H9 (cell line): ENCODE measurements at regions not wholly inside any gene's neighbourhood (a gene's known extent, or its start where the extent isn't known, plus 50 kb on each side); places are given as distances from the start of the nearest gene placed in this dataset.
A peak's percentile ranks its signal among the peaks of the same experiment; 100 is the strongest.

Experiments used
- DNase-seq: peaks from one replicate; pipeline ENCODE4 v3.0.0-alpha.2; 2017
- H2AFZ ChIP-seq: one replicate; pipeline ENCODE4 v1.6.1; 2013; ENCODE audit warnings: mild to moderate bottlenecking, low read length, control low read depth, moderate library complexity
- H2AK5ac ChIP-seq: 2 replicates; pipeline ENCODE4 v1.6.1; 2013; ENCODE audit warnings: low read length, control low read depth, mixed read lengths; ENCODE audit not compliant: insufficient read length
- H2BK120ac ChIP-seq: one replicate; pipeline ENCODE4 v1.6.1; 2013; ENCODE audit warnings: low read depth, mild to moderate bottlenecking, low read length, control low read depth, inconsistent platforms; ENCODE audit not compliant: poor library complexity, severe bottlenecking
- H2BK12ac ChIP-seq: 2 replicates; pipeline ENCODE4 v1.6.1; 2013; ENCODE audit warnings: low read length, control low read depth, mixed read lengths, low read depth; ENCODE audit not compliant: insufficient read length
- H2BK15ac ChIP-seq: 2 replicates; pipeline ENCODE4 v1.6.1; 2013; ENCODE audit warnings: low read depth, low read length, control low read depth
- H2BK20ac ChIP-seq: one replicate; pipeline ENCODE4 v1.6.1; 2013; ENCODE audit warnings: low read depth, mild to moderate bottlenecking, low read length, control low read depth, inconsistent platforms; ENCODE audit not compliant: poor library complexity, severe bottlenecking
- H2BK5ac ChIP-seq: 2 replicates; pipeline ENCODE4 v1.6.1; 2013; ENCODE audit warnings: low read length, control low read depth, mixed read lengths; ENCODE audit not compliant: insufficient read length
- H3K14ac ChIP-seq: 2 replicates; pipeline ENCODE4 v1.6.1; 2013; ENCODE audit warnings: low read length, control low read depth; ENCODE audit not compliant: insufficient read depth
- H3K18ac ChIP-seq: 2 replicates; pipeline ENCODE4 v1.6.1; 2013; ENCODE audit warnings: low read depth, mild to moderate bottlenecking, mixed read lengths, low read length, control low read depth; ENCODE audit not compliant: insufficient read length
- H3K23ac ChIP-seq: 2 replicates; pipeline ENCODE4 v1.6.1; 2013; ENCODE audit warnings: low read length, control low read depth, mixed read lengths, low read depth; ENCODE audit not compliant: insufficient read length
- H3K23me2 ChIP-seq: 2 replicates; pipeline ENCODE4 v1.6.1; 2013; ENCODE audit warnings: low read depth, mild to moderate bottlenecking, mixed read lengths, low read length, control low read depth; ENCODE audit not compliant: insufficient read length, poor library complexity, severe bottlenecking
- H3K27ac ChIP-seq: 2 replicates; pipeline ENCODE4 v1.5.1; 2013; ENCODE audit warnings: low read length, control low read depth, mixed read lengths, low read depth; ENCODE audit not compliant: insufficient read length
- H3K27me3 ChIP-seq: 2 replicates; pipeline ENCODE4 v1.6.1; 2013; ENCODE audit warnings: low read length, control low read depth, inconsistent platforms; ENCODE audit not compliant: insufficient read depth
- H3K4ac ChIP-seq: 2 replicates; pipeline ENCODE4 v1.6.1; 2013; ENCODE audit warnings: low read depth, mild to moderate bottlenecking, control low read depth, inconsistent platforms, low read length, moderate library complexity
- H3K4me1 ChIP-seq: 2 replicates; pipeline ENCODE4 v1.6.1; 2013; ENCODE audit warnings: low read length, control low read depth, inconsistent platforms; ENCODE audit not compliant: insufficient read depth
- H3K4me2 ChIP-seq: 2 replicates; pipeline ENCODE4 v1.6.1; 2013; ENCODE audit warnings: low read length, control low read depth, mixed read lengths; ENCODE audit not compliant: insufficient read length, insufficient read depth
- H3K56ac ChIP-seq: 2 replicates; pipeline ENCODE4 v1.6.1; 2013; ENCODE audit warnings: low read depth, mild to moderate bottlenecking, mixed read lengths, low read length, control low read depth; ENCODE audit not compliant: insufficient read length
- H3K79me1 ChIP-seq: 2 replicates; pipeline ENCODE4 v1.6.1; 2013; ENCODE audit warnings: low read depth, mild to moderate bottlenecking, moderate library complexity, low read length, control low read depth, inconsistent platforms; ENCODE audit not compliant: insufficient read depth, poor library complexity, severe bottlenecking
- H3K79me2 ChIP-seq: 2 replicates; pipeline ENCODE4 v1.6.1; 2013; ENCODE audit warnings: low read length, control low read depth, inconsistent platforms; ENCODE audit not compliant: insufficient read depth
- H3K9ac ChIP-seq: 2 replicates; pipeline ENCODE4 v1.6.1; 2013; ENCODE audit warnings: low read length, control low read depth, mixed read lengths; ENCODE audit not compliant: insufficient read length; ENCODE audit errors: extremely low read depth
- H3K9me3 ChIP-seq: one replicate; pipeline ENCODE4 v1.6.1; 2013; ENCODE audit warnings: low read depth, low read length, inconsistent platforms; ENCODE audit not compliant: control insufficient read depth
- H3T11ph ChIP-seq: one replicate; pipeline ENCODE4 v1.6.1; 2013; ENCODE audit warnings: mild to moderate bottlenecking, low read length, control low read depth, inconsistent platforms
- H4K20me1 ChIP-seq: one replicate; pipeline ENCODE4 v1.6.1; 2013; ENCODE audit not compliant: control insufficient read depth, insufficient read length, insufficient read depth
- H4K5ac ChIP-seq: 2 replicates; pipeline ENCODE4 v1.6.1; 2013; ENCODE audit warnings: low read depth, mild to moderate bottlenecking, mixed read lengths, low read length, control low read depth; ENCODE audit not compliant: insufficient read length
- H4K8ac ChIP-seq: replicated peaks from 2 replicates; pipeline ENCODE4 v1.6.1; 2013; ENCODE audit warnings: low read length, control low read depth, mixed read lengths, low read depth; ENCODE audit not compliant: insufficient read length
- H4K91ac ChIP-seq: 2 replicates; pipeline ENCODE4 v1.6.1; 2013; ENCODE audit warnings: low read depth, mild to moderate bottlenecking, moderate library complexity, mixed read lengths, low read length, control low read depth; ENCODE audit not compliant: insufficient read length
- H3K27ac Mint-ChIP-seq, 3 experiments: 2 replicates in 2 of 3; 3 replicates in 1 of 3; pipeline ENCODE4 v1.8.0; 2020 to 2021; ENCODE audit warnings: mixed read lengths in 3 of 3, mild to moderate bottlenecking in 1 of 3, moderate library complexity in 1 of 3
- H3K27me3 Mint-ChIP-seq: 2 replicates; pipeline ENCODE4 v1.8.0; 2021; ENCODE audit warnings: low read depth, mild to moderate bottlenecking, moderate library complexity, mixed read lengths
- H3K36me3 Mint-ChIP-seq, 3 experiments: 2 replicates in 2 of 3; 3 replicates in 1 of 3; pipeline ENCODE4 v1.8.0; 2020 to 2021; ENCODE audit warnings: low read depth in 3 of 3, mixed read lengths in 3 of 3; ENCODE audit not compliant: insufficient read depth in 1 of 3
- H3K4me1 Mint-ChIP-seq, 2 experiments: 2 replicates each; pipeline ENCODE4 v1.8.0; 2020; ENCODE audit warnings: mixed read lengths in 2 of 2
- H3K4me3 Mint-ChIP-seq, 2 experiments: 2 replicates in 1 of 2; 3 replicates in 1 of 2; pipeline ENCODE4 v1.8.0; 2020 to 2021; ENCODE audit warnings: mild to moderate bottlenecking in 2 of 2, mixed read lengths in 2 of 2, moderate library complexity in 1 of 2
- H3K9me3 Mint-ChIP-seq, 2 experiments: 2 replicates in 1 of 2; 3 replicates in 1 of 2; pipeline ENCODE4 v1.8.0; 2020; ENCODE audit warnings: mild to moderate bottlenecking in 2 of 2, mixed read lengths in 2 of 2, moderate library complexity in 1 of 2
- CTCF ChIP-seq: fragments of 200-600 bp; sonication (generic); conservative IDR thresholded peaks from 3 replicates; pipeline ENCODE4 v1.8.0; 2021; ENCODE audit warnings: antibody characterized with exemption, mild to moderate bottlenecking
- WGBS: extraction: QIAGEN DNeasy Blood & Tissue Kit; methylation state at CpG from one replicate; pipeline ENCODE4 v1.1.7; 2013; ENCODE audit warnings: missing lambda C conversion rate, low lambda C conversion rate, mixed read lengths; ENCODE audit not compliant: insufficient read length; ENCODE audit errors: extremely low coverage; 5-methylcytosine and 5-hydroxymethylcytosine counted together

GRCh38 chr6:97459986-97460385 lies 177.0 kb upstream of the MMS22L start:
- Histone ChIP-seq H3K4me2 (no peak overlapping the region), H3K4me1 (peaks cover 3% of the 10 kb centered on the region; the same call in 1 of the 2 replicates), H3K56ac (no peak overlapping the region), H3K9ac (no peak overlapping the region), H4K20me1 (no peaks in the 10 kb centered on the region), H3K27ac (no peak overlapping the region), H3K79me1 (no peaks in the 10 kb centered on the region), H3T11ph (no peak overlapping the region), H2BK120ac (no peak overlapping the region), H2AK5ac (no peak overlapping the region), H2BK12ac (no peak overlapping the region), H2AFZ (no peak overlapping the region), H3K79me2 (no peaks in the 10 kb centered on the region), H4K91ac (no peak overlapping the region), H3K18ac (no peak overlapping the region), H3K23ac (no peak overlapping the region), H2BK5ac (no peak overlapping the region), H3K9me3 (no peaks in the 10 kb centered on the region), H4K5ac (no peak overlapping the region), H2BK20ac (no peak overlapping the region), H3K23me2 (no peaks in the 10 kb centered on the region), H3K27me3 (no peaks in the 10 kb centered on the region), H3K14ac (no peak overlapping the region), H2BK15ac (no peak overlapping the region), H4K8ac (no peak overlapping the region), H3K4ac (no peak overlapping the region)
- WGBS, result no CpG with 5 or more reads among the region's 1 CpG
- Mint-ChIP-seq H3K9me3 (no peaks in the 10 kb centered on the region), H3K36me3 (no peaks in the 10 kb centered on the region), H3K4me3 (no peak overlapping the region), H3K4me1 (peaks cover 6 to 17% of the 10 kb centered on the region in 2 experiments; a peak in 3 of 4 replicates), H3K27ac (0 out of 7 replicates have a peak overlapping the region, but pooled peaks of 1 of the 3 experiments have one; percentile 23), H3K27me3 (no peaks in the 10 kb centered on the region)
- no peak for TF ChIP-seq CTCF
- DNase-seq, result no peak
